PFSK-1 (cell line): ENCODE measurements at regions not wholly inside any gene's neighbourhood (a gene's known extent, or its start where the extent isn't known, plus 50 kb on each side); places are given as distances from the start of the nearest gene placed in this dataset.

Experiments used
- FOXP2 ChIP-seq: optimal IDR thresholded peaks from 2 replicates; pipeline ENCODE3; 2011; ENCODE audit warnings: borderline replicate concordance, control low read depth, inconsistent platforms; ENCODE audit not compliant: insufficient read depth; ENCODE audit errors: extremely low read length, extremely low read depth
- POLR2AphosphoS5 ChIP-seq: IDR thresholded peaks from 2 replicates; pipeline ENCODE4 v1.6.1; 2012; ENCODE audit warnings: low read depth, mild to moderate bottlenecking, control low read depth, low read length, moderate library complexity
- TAF1 ChIP-seq: IDR thresholded peaks from 2 replicates; pipeline ENCODE4 v1.6.1; 2012; ENCODE audit warnings: low read length, control low read depth, borderline replicate concordance; ENCODE audit not compliant: insufficient read depth
- TF ChIP-seq, protein P1 (sequence below), 2 experiments: IDR thresholded peaks; 2 replicates each; pipeline versions ENCODE4 v1.6.1 to v1.8.0; 2011 to 2012; ENCODE audit warnings: low read depth in 2 of 2, low read length in 2 of 2, control low read depth in 1 of 2, inconsistent platforms in 1 of 2, mild to moderate bottlenecking in 1 of 2, moderate library complexity in 1 of 2; ENCODE audit not compliant: insufficient read depth in 1 of 2

DNA sequence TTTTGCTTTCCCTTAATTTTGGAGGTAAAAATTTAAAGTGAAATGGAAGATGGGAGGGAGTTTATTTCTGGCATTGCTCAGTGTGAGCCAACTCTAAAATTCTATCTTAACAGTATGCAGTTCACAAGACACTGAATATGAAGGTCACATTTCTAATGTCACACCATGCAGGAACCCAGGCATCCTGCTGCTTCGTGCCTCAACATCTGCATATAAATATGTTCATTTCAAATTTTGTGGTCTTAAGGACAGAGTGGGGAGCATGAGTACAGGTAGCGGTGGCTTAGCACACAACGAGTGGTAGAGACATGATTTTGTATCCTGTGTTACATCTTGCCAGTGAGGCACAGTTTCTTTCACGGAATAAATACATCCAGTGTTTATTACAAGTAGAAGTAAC is 102.4 kb downstream of the ARL4C start:
- TF ChIP-seq, protein P1, sequence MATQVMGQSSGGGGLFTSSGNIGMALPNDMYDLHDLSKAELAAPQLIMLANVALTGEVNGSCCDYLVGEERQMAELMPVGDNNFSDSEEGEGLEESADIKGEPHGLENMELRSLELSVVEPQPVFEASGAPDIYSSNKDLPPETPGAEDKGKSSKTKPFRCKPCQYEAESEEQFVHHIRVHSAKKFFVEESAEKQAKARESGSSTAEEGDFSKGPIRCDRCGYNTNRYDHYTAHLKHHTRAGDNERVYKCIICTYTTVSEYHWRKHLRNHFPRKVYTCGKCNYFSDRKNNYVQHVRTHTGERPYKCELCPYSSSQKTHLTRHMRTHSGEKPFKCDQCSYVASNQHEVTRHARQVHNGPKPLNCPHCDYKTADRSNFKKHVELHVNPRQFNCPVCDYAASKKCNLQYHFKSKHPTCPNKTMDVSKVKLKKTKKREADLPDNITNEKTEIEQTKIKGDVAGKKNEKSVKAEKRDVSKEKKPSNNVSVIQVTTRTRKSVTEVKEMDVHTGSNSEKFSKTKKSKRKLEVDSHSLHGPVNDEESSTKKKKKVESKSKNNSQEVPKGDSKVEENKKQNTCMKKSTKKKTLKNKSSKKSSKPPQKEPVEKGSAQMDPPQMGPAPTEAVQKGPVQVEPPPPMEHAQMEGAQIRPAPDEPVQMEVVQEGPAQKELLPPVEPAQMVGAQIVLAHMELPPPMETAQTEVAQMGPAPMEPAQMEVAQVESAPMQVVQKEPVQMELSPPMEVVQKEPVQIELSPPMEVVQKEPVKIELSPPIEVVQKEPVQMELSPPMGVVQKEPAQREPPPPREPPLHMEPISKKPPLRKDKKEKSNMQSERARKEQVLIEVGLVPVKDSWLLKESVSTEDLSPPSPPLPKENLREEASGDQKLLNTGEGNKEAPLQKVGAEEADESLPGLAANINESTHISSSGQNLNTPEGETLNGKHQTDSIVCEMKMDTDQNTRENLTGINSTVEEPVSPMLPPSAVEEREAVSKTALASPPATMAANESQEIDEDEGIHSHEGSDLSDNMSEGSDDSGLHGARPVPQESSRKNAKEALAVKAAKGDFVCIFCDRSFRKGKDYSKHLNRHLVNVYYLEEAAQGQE (IDR thresholded peaks at IDR 0.05; ENCODE audit: insufficient read depth in 1 of 2, low read depth in 2 of 2, low read length in 2 of 2) = no peak
- TF ChIP-seq POLR2AphosphoS5 (no peak), TAF1 (no peak), FOXP2 (no peak)
